Suprapubic skin (tissue), 3 donors: ENCODE measurements at regions not wholly inside any gene's neighbourhood (a gene's known extent, or its start where the extent isn't known, plus 50 kb on each side); places are given as distances from the start of the nearest gene placed in this dataset.

Experiments
- POLR2AphosphoS5 ChIP-seq, 3 donors: sonication (generic); formaldehyde crosslinking; IDR thresholded peaks; one replicate each; pipeline ENCODE4 v1.6.1; 2017; ENCODE audit warnings: antibody characterized with exemption in 3 of 3
- TF ChIP-seq, protein P1 (sequence below), 2 donors: fragments of 200-600 bp in 1 of 2; fragments of 450-650 bp in 1 of 2; sonication (generic) in 1 of 2; IDR thresholded peaks; one replicate each; pipeline ENCODE4 v1.5.1; 2016 to 2019; ENCODE audit warnings: antibody characterized with exemption in 2 of 2, mild to moderate bottlenecking in 1 of 2, moderate library complexity in 1 of 2

- TF ChIP-seq, protein P1, sequence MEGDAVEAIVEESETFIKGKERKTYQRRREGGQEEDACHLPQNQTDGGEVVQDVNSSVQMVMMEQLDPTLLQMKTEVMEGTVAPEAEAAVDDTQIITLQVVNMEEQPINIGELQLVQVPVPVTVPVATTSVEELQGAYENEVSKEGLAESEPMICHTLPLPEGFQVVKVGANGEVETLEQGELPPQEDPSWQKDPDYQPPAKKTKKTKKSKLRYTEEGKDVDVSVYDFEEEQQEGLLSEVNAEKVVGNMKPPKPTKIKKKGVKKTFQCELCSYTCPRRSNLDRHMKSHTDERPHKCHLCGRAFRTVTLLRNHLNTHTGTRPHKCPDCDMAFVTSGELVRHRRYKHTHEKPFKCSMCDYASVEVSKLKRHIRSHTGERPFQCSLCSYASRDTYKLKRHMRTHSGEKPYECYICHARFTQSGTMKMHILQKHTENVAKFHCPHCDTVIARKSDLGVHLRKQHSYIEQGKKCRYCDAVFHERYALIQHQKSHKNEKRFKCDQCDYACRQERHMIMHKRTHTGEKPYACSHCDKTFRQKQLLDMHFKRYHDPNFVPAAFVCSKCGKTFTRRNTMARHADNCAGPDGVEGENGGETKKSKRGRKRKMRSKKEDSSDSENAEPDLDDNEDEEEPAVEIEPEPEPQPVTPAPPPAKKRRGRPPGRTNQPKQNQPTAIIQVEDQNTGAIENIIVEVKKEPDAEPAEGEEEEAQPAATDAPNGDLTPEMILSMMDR (IDR thresholded peaks at IDR 0.05): no peak
- TF ChIP-seq POLR2AphosphoS5 (IDR thresholded peaks at IDR 0.05): no peak
These were observed 61.5 kb upstream of the L3MBTL4 start for GRCh38 chr18:6476190-6476589.
